WI38 (cell line): ENCODE measurements at regions not wholly inside any gene's neighbourhood (a gene's known extent, or its start where the extent isn't known, plus 50 kb on each side); places are given as distances from the start of the nearest gene placed in this dataset.

Experiments used
- H3K4me3 ChIP-seq: 2 replicates; pipeline ENCODE4 v1.5.1; 2011; ENCODE audit warnings: low read depth, mild to moderate bottlenecking, control low read depth, low read length
- CTCF ChIP-seq: IDR thresholded peaks from 2 replicates; pipeline ENCODE4 v1.5.1; 2012; ENCODE audit warnings: low read depth, mild to moderate bottlenecking, control low read depth, low read length

- H3K4me3 ChIP-seq, result no peak overlapping the region
- no peak for TF ChIP-seq CTCF
These were observed 484.7 kb downstream of the INSC start for GRCh38 chr11:15599376-15599775.

GRCh38 chr11:15602047-15602446, 487.3 kb downstream of the INSC start:
- no peak overlapping the region for H3K4me3 ChIP-seq
- TF ChIP-seq CTCF, result no peak

- TF ChIP-seq CTCF, result no peak
- no peak overlapping the region for H3K4me3 ChIP-seq
These were observed 488.3 kb downstream of the INSC start for GRCh38 chr11:15602785-15603567.

- no peak for TF ChIP-seq CTCF
- H3K4me3 ChIP-seq, result no peak overlapping the region
These were observed 490.4 kb downstream of the INSC start for GRCh38 chr11:15605094-15605493.

- TF ChIP-seq CTCF, result no peak
- H3K4me3 ChIP-seq, result no peak overlapping the region
These were observed 492.8 kb downstream of the INSC start for GRCh38 chr11:15607361-15608036.

- H3K4me3 ChIP-seq, result no peak overlapping the region
- no peak for TF ChIP-seq CTCF
These were observed 494.7 kb downstream of the INSC start for GRCh38 chr11:15609445-15609844.

- TF ChIP-seq CTCF, result no peak
- no peak overlapping the region for H3K4me3 ChIP-seq
These were observed 496.2 kb downstream of the INSC start for GRCh38 chr11:15610881-15611280.
